ENCODE measurements at regions not wholly inside any gene's neighbourhood (a gene's known extent, or its start where the extent isn't known, plus 50 kb on each side); places are given as distances from the start of the nearest gene placed in this dataset.
"Not testable (repeated sequence)": the region's sequence is repeated elsewhere in the genome, so short reads cannot be mapped to it uniquely, and the experiment has no call there.

DNA sequence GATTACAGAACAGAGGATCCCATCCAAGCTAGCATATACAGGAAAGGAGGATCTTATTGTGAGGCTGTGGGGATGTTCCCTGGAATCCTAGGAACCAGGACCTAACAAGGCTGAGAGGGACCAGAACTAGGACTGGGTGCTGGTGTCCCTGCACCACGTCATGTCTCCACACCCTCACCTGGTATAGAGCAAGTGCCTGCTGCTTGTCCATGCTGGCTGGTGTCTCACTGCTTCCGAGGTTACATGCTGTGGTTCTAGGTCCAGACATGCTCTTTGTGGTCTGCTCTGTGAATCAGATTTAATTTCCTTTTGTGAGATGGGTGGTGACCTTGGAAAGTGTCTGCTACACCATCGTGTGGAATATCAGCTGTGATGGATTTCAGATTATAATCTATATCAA is 247.8 kb downstream of the RTP5 start:
- TF ChIP-seq, protein P1, sequence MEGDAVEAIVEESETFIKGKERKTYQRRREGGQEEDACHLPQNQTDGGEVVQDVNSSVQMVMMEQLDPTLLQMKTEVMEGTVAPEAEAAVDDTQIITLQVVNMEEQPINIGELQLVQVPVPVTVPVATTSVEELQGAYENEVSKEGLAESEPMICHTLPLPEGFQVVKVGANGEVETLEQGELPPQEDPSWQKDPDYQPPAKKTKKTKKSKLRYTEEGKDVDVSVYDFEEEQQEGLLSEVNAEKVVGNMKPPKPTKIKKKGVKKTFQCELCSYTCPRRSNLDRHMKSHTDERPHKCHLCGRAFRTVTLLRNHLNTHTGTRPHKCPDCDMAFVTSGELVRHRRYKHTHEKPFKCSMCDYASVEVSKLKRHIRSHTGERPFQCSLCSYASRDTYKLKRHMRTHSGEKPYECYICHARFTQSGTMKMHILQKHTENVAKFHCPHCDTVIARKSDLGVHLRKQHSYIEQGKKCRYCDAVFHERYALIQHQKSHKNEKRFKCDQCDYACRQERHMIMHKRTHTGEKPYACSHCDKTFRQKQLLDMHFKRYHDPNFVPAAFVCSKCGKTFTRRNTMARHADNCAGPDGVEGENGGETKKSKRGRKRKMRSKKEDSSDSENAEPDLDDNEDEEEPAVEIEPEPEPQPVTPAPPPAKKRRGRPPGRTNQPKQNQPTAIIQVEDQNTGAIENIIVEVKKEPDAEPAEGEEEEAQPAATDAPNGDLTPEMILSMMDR (conservative IDR thresholded peaks at IDR 0.05 in 1 of 2, IDR thresholded peaks at IDR 0.05 in 1 of 2; ENCODE audit: low read depth in 1 of 2, low read length in 2 of 2): not testable (repeated sequence)
- not testable (repeated sequence) for TF ChIP-seq EZH2 (IDR thresholded peaks at IDR 0.05; ENCODE audit: low read length, missing control alignments)

All from fibroblast of lung (primary cell).